ENCODE measurements at regions not wholly inside any gene's neighbourhood (a gene's known extent, or its start where the extent isn't known, plus 50 kb on each side); places are given as distances from the start of the nearest gene placed in this dataset.

DNA sequence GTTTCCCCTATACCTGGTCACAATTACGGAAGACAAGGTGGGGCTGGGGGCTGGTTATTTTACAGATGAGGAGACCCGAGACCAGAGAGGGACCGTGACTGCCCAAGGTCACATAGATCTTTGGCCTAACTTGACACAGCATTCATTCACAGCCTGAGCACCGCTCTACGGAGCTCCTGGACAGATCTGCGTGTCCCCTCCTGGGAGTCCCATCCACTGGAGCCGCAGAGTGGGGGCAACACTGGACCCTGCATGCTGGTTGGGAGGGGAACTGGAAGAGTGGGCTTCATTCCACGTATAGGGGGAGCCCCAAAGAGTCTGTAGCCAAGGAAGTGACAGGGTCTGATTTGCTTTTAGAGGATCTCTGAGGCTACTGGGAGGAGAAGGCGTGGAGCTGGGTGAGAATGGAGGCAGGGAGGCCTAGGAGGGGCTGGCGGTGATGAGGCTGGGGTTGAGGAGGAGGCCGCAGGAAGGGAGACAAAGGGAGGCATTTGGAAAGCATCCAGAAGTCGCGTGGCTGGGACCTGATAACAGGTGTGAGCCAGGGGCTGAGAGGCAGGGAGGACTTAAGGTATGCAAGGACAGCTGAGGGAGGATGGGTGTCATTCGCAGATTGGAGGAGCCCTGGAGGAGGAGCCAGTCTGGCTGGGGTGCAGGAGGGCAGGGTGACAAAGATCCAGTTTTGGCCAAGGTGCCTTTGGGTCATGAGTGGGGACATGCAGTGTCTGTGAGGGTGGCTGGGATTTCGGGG lies 64.3 kb upstream of the IER5L start:
- no peaks in the 10 kb centered on the region for H3K9me3 ChIP-seq (ENCODE audit: control insufficient read depth in 5 of 5, low read length in 5 of 5)
- peak overlapping the region; percentile 71 for H3K27ac ChIP-seq (ENCODE audit: low read depth, low read length)
- no peak overlapping the region for H3K4me3 ChIP-seq (ENCODE audit: low read depth in 1 of 5, low read length in 5 of 5)
- no peaks in the 10 kb centered on the region for H3K36me3 ChIP-seq (ENCODE audit: control insufficient read depth in 5 of 5, insufficient read depth in 5 of 5, low read length in 5 of 5)
- peaks cover 3 to 10% (median 6%) of the 10 kb centered on the region in 5 donors for H3K4me1 ChIP-seq (ENCODE audit: control insufficient read depth in 5 of 5, insufficient read depth in 5 of 5, low read length in 5 of 5)
- H3K27me3 ChIP-seq (ENCODE audit: control insufficient read depth in 5 of 5, insufficient read depth in 4 of 5, low read length in 5 of 5) = peaks cover 0 to 4% (median 0%) of the 10 kb centered on the region in 5 donors
- no peak overlapping the region for H3K9ac ChIP-seq (ENCODE audit: low read length in 5 of 5)

DNA sequence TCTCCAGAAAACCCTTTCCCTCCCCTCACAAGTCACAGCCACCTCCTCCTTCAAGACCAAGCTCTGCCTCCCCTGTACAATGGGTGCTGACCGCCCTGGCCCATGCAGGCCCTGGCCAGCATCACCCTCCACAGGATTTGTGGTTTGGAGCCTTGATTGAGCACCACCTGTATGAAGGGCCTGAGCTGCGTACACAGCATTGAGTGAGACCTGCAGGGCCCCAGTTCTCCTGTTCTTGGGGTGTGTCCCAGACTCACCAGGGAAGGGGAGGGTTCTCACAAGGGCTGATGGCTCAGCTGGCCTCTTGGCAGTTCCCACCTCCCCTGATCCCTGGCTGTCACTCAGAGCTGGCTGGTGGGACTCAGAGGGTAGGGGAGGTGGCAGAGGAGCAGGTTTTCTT lies 63.7 kb upstream of the IER5L start:
- Histone ChIP-seq H3K36me3 (ENCODE audit: control insufficient read depth in 5 of 5, insufficient read depth in 5 of 5, low read length in 5 of 5) (no peaks in the 10 kb centered on the region), H3K9ac (ENCODE audit: low read length in 5 of 5) (no peak overlapping the region), H3K4me3 (ENCODE audit: low read depth in 1 of 5, low read length in 5 of 5) (no peak overlapping the region), H3K27ac (ENCODE audit: low read depth, low read length) (peak overlapping the region; percentile 71), H3K4me1 (ENCODE audit: control insufficient read depth in 5 of 5, insufficient read depth in 5 of 5, low read length in 5 of 5) (peaks cover 3 to 14% (median 9%) of the 10 kb centered on the region in 5 donors), H3K27me3 (ENCODE audit: control insufficient read depth in 5 of 5, insufficient read depth in 4 of 5, low read length in 5 of 5) (peaks cover 0 to 3% (median 0%) of the 10 kb centered on the region in 5 donors), H3K9me3 (ENCODE audit: control insufficient read depth in 5 of 5, low read length in 5 of 5) (no peaks in the 10 kb centered on the region)

DNA sequence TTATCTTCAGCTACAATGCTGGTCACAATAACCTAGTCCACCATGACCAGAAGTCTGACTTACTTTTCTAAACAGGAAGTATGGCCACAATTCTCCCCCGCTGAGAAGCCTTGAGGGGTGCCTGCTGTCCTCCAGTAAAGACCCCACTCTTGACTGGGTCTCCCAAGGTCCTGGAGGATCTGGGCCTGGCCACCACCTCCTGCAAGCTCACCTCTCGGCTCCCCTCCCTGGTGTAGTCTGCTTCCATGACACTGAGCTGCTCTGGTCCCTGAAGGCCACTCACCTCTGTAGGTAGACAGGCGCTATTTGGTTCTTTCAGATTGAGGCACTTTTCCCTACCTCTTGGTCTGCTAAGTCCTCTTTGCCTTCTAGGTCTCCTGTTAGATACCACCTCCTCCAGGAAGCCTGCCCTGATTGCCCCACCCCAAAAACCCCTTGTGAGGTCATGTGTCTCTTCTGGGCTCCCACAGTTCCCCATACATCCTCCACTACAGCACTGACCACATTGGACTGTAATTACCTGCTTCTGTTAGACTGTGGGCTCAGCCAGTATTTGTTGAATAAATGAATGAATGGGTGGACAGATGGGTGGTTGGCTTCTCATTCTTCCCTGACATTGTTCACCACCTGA lies 62.6 kb upstream of the IER5L start:
- H3K9me3 ChIP-seq (ENCODE audit: control insufficient read depth in 5 of 5, low read length in 5 of 5) = no peaks in the 10 kb centered on the region
- H3K27ac ChIP-seq (ENCODE audit: low read depth, low read length) = no peak overlapping the region
- no peaks in the 10 kb centered on the region for H3K36me3 ChIP-seq (ENCODE audit: control insufficient read depth in 5 of 5, insufficient read depth in 5 of 5, low read length in 5 of 5)

DNA sequence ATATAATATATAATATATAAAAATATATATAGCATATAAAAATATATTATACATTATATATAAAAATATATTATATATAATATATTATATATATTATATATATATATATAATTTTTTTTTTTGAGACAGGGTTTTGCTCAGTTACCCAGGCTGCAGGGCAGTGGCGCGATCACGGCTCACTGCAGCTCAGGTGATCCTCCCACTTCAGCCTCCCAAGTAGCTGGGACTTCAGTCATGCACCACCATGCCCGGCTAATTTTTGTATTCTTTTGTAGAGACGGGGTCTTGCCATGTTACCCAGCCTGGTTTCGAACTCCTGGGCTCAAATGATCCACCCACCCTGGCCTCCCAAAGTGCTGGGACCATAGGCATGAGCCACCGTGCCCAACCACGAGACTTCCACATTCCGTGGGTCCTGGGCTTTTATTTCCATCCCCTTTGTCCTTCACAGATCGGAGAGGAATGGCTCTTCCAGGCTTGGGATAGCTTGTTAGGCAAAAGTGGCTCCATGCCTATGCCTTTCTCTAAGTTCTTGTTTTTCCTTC lies 62.0 kb upstream of the IER5L start:
- no peak overlapping the region for H3K9ac ChIP-seq (ENCODE audit: low read length in 5 of 5)

More for the DNA sequence above, 62.6 kb upstream of the IER5L start:
- Histone ChIP-seq H3K4me1 (ENCODE audit: control insufficient read depth in 5 of 5, insufficient read depth in 5 of 5, low read length in 5 of 5) (peaks cover 3 to 14% (median 9%) of the 10 kb centered on the region in 5 donors), H3K4me3 (ENCODE audit: low read depth in 1 of 5, low read length in 5 of 5) (no peak overlapping the region), H3K27me3 (ENCODE audit: control insufficient read depth in 5 of 5, insufficient read depth in 4 of 5, low read length in 5 of 5) (no peaks in the 10 kb centered on the region), H3K9ac (ENCODE audit: low read length in 5 of 5) (no peak overlapping the region)

DNA sequence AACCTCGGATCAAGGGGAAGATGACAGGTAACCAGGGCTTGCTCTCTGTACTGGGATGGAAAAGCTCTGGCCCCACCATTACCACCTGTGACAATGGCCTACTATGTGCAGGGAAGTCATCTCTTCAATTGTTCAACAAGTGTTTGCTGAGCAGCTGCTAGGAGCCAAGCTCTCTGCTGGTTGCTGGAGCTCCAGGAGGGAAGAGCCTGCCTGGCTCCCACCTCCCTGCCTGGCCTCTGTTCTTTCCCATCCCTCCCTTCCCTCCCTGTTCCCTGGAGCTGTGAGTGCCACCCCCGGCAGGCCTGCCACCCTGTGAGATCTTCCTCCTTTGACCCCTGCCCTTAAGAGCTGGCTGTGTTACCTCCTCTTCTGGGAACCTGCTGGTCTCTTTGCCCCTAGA lies 59.7 kb upstream of the IER5L start:
- Histone ChIP-seq H3K4me3 (ENCODE audit: low read depth in 1 of 5, low read length in 5 of 5) (no peak overlapping the region), H3K36me3 (ENCODE audit: control insufficient read depth in 5 of 5, insufficient read depth in 5 of 5, low read length in 5 of 5) (no peaks in the 10 kb centered on the region), H3K27ac (ENCODE audit: low read depth, low read length) (no peak overlapping the region), H3K27me3 (ENCODE audit: control insufficient read depth in 5 of 5, insufficient read depth in 4 of 5, low read length in 5 of 5) (no peaks in the 10 kb centered on the region), H3K4me1 (ENCODE audit: control insufficient read depth in 5 of 5, insufficient read depth in 5 of 5, low read length in 5 of 5) (peaks cover 0 to 7% (median 2%) of the 10 kb centered on the region in 5 donors), H3K9ac (ENCODE audit: low read length in 5 of 5) (no peak overlapping the region), H3K9me3 (ENCODE audit: control insufficient read depth in 5 of 5, low read length in 5 of 5) (peaks cover 0 to 15% (median 11%) of the 10 kb centered on the region in 5 donors)

More for the DNA sequence above, 62.0 kb upstream of the IER5L start:
- Histone ChIP-seq H3K4me1 (ENCODE audit: control insufficient read depth in 5 of 5, insufficient read depth in 5 of 5, low read length in 5 of 5) (peaks cover 3 to 14% (median 9%) of the 10 kb centered on the region in 5 donors), H3K4me3 (ENCODE audit: low read depth in 1 of 5, low read length in 5 of 5) (no peak overlapping the region), H3K36me3 (ENCODE audit: control insufficient read depth in 5 of 5, insufficient read depth in 5 of 5, low read length in 5 of 5) (no peaks in the 10 kb centered on the region), H3K27ac (ENCODE audit: low read depth, low read length) (no peak overlapping the region), H3K9me3 (ENCODE audit: control insufficient read depth in 5 of 5, low read length in 5 of 5) (no peaks in the 10 kb centered on the region), H3K27me3 (ENCODE audit: control insufficient read depth in 5 of 5, insufficient read depth in 4 of 5, low read length in 5 of 5) (no peaks in the 10 kb centered on the region)

DNA sequence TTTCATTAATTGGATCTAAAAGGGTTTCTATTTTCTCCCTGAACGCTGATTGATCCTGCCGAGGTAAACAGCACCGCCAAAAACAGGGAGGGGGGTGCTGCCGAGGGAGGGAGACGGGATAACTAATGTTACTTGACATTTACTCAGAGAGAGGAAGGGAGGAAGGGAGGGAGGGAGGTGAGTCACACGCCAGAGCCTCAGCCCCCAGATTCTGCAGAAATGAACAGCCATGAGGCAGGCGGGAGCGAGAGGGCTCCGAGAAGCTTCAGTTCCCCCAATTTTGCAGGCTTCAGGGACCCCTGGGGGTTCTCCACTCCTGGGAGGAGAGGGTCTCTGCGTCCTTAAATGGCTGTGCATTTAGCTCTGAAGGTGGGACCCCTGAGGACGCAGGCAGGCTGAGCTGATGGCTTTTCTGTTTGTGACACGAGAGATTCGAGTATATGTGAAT lies 59.1 kb upstream of the IER5L start:
- peaks cover 0 to 7% (median 0%) of the 10 kb centered on the region in 5 donors for H3K4me1 ChIP-seq (ENCODE audit: control insufficient read depth in 5 of 5, insufficient read depth in 5 of 5, low read length in 5 of 5)
- no peaks in the 10 kb centered on the region for H3K27me3 ChIP-seq (ENCODE audit: control insufficient read depth in 5 of 5, insufficient read depth in 4 of 5, low read length in 5 of 5)
- H3K4me3 ChIP-seq (ENCODE audit: low read depth in 1 of 5, low read length in 5 of 5) = no peak overlapping the region
- H3K36me3 ChIP-seq (ENCODE audit: control insufficient read depth in 5 of 5, insufficient read depth in 5 of 5, low read length in 5 of 5) = no peaks in the 10 kb centered on the region
- no peak overlapping the region for H3K27ac ChIP-seq (ENCODE audit: low read depth, low read length)
- no peak overlapping the region for H3K9ac ChIP-seq (ENCODE audit: low read length in 5 of 5)
- H3K9me3 ChIP-seq (ENCODE audit: control insufficient read depth in 5 of 5, low read length in 5 of 5) = peaks cover 0 to 16% (median 13%) of the 10 kb centered on the region in 5 donors

DNA sequence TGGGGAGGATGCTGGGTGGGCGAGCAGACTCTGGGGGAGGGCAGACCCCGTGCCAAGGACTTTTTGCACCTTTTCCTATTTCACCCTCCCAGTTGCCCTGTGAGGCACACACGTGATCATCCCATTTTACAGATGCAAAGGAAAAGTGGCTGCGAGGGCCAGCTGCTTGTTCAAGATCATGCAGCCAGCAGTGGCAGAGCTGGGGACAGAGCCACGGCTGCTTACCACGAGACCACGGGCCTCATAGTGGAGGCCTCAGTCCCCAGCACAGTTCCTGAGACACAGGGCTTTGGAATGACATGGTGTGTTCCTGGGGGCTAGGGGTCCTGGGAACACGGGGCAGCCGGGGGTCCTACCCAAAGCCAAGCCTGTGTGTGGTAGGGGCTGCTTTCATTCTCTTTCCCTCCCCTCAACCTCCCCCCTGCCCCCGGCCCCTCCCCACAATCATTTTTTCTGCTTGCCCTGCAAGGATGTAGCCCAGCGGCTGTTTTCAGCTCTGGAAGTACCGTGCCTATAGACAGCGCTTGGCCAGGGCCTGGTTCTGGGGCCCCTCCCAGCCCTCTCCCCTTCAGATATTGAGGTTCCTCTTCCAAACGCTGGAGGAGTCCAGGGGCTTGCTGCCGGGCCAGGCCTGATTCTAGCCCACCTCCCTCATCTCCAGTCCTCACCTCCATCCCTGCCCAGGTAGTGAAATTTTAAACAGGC lies 58.5 kb upstream of the IER5L start:
- H3K4me3 ChIP-seq (ENCODE audit: low read depth in 1 of 5, low read length in 5 of 5) = no peak overlapping the region
- H3K9me3 ChIP-seq (ENCODE audit: control insufficient read depth in 5 of 5, low read length in 5 of 5) = peaks cover 0 to 16% (median 13%) of the 10 kb centered on the region in 5 donors
- no peaks in the 10 kb centered on the region for H3K27me3 ChIP-seq (ENCODE audit: control insufficient read depth in 5 of 5, insufficient read depth in 4 of 5, low read length in 5 of 5)
- H3K36me3 ChIP-seq (ENCODE audit: control insufficient read depth in 5 of 5, insufficient read depth in 5 of 5, low read length in 5 of 5) = no peaks in the 10 kb centered on the region
- no peak overlapping the region for H3K27ac ChIP-seq (ENCODE audit: low read depth, low read length)
- peaks cover 0 to 7% (median 0%) of the 10 kb centered on the region in 5 donors for H3K4me1 ChIP-seq (ENCODE audit: control insufficient read depth in 5 of 5, insufficient read depth in 5 of 5, low read length in 5 of 5)
- no peak overlapping the region for H3K9ac ChIP-seq (ENCODE audit: low read length in 5 of 5)

DNA sequence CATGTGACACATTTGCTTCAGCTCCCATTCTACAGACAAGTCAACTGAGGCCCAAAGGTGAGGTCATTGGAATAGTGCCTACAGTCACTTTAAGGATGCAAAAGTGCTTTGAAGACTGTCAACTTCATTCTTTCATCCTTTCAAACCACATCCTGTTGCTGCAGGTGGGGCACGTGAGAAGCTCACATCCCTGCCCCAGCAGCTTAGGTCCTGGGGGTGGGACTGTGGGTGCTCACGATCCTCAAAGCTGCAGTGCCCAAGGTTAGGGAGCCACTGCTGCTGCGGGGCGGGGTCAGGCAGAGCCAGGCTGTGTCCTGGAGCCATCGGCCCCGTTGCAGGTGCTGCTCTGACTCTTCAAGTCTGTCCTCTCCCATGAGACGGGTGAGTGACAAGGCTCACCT lies 57.9 kb upstream of the IER5L start:
- Histone ChIP-seq H3K36me3 (ENCODE audit: control insufficient read depth in 5 of 5, insufficient read depth in 5 of 5, low read length in 5 of 5) (no peaks in the 10 kb centered on the region), H3K4me3 (ENCODE audit: low read depth in 1 of 5, low read length in 5 of 5) (no peak overlapping the region), H3K9ac (ENCODE audit: low read length in 5 of 5) (no peak overlapping the region), H3K4me1 (ENCODE audit: control insufficient read depth in 5 of 5, insufficient read depth in 5 of 5, low read length in 5 of 5) (peaks cover 0 to 7% (median 0%) of the 10 kb centered on the region in 5 donors), H3K9me3 (ENCODE audit: control insufficient read depth in 5 of 5, low read length in 5 of 5) (peaks cover 0 to 16% (median 13%) of the 10 kb centered on the region in 5 donors), H3K27me3 (ENCODE audit: control insufficient read depth in 5 of 5, insufficient read depth in 4 of 5, low read length in 5 of 5) (no peaks in the 10 kb centered on the region), H3K27ac (ENCODE audit: low read depth, low read length) (no peak overlapping the region)

DNA sequence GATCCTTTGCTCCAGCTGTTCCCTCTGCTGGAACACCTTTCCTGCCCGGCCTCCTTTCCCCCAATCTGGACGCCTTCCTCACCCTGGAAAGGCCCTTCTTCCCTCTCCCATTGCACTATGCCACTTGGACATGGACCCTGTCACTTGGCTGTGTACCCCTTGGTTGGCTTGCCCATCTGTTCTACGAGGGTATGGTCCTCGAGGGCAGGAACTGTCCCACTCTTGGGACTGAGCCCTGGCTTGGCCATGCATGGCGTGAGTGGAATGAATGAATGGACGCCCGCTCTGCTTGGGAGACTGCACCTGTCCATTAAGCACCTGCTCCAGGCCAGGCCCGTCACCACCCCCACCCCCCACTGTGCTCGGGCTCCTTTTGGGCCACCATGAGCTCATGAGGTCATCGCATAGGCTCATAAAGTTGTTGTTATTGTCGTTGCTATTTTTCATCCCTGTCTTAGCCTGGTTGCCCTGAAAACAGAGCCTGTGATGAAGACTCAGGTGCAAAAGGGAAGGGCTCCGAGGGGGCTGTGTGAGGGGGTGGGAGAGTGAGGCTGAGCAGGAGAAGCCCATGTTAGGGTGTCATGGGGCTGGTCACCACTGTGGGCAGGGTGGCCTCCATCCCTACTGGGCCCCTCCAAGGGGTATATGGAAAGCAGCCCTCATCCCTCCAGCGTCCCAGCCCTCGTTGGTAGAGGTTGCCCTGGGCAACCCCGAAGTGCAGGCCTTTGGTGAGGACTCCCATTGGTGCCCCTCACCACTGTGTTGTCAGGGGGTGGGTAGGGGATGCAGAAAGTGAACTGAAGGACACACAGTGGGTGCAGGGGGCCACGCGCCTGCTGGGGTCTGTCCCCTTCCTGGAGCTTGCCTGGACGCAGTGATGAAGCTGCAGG lies 57.2 kb upstream of the IER5L start:
- no peaks in the 10 kb centered on the region for H3K36me3 ChIP-seq (ENCODE audit: control insufficient read depth in 5 of 5, insufficient read depth in 5 of 5, low read length in 5 of 5)
- no peak overlapping the region for H3K27ac ChIP-seq (ENCODE audit: low read depth, low read length)
- no peaks in the 10 kb centered on the region for H3K27me3 ChIP-seq (ENCODE audit: control insufficient read depth in 5 of 5, insufficient read depth in 4 of 5, low read length in 5 of 5)
- H3K4me3 ChIP-seq (ENCODE audit: low read depth in 1 of 5, low read length in 5 of 5) = no peak overlapping the region
- peaks cover 0 to 16% (median 13%) of the 10 kb centered on the region in 5 donors for H3K9me3 ChIP-seq (ENCODE audit: control insufficient read depth in 5 of 5, low read length in 5 of 5)
- H3K9ac ChIP-seq (ENCODE audit: low read length in 5 of 5) = no peak overlapping the region
- H3K4me1 ChIP-seq (ENCODE audit: control insufficient read depth in 5 of 5, insufficient read depth in 5 of 5, low read length in 5 of 5) = peaks cover 0 to 7% (median 0%) of the 10 kb centered on the region in 5 donors
